Vagina (tissue), 2 donors: ENCODE measurements at regions not wholly inside any gene's neighbourhood (a gene's known extent, or its start where the extent isn't known, plus 50 kb on each side); places are given as distances from the start of the nearest gene placed in this dataset.
A peak's percentile ranks its signal among the peaks of the same experiment; 100 is the strongest.

Experiments
- DNase-seq, 2 donors: peaks; one replicate each; pipeline ENCODE4 v3.0.0-alpha.2; 2017; ENCODE audit errors: extremely low spot score in 2 of 2
- H3K27ac ChIP-seq: fragments of 200-600 bp; sonication (generic); one replicate; pipeline ENCODE4 v1.5.1; 2019
- H3K27me3 ChIP-seq: fragments of 200-600 bp; sonication (generic); one replicate; pipeline ENCODE4 v1.5.1; 2019
- H3K36me3 ChIP-seq, 2 donors: fragments of 200-600 bp; sonication (generic); one replicate each; pipeline ENCODE4 v1.5.1; 2017 to 2019
- H3K4me1 ChIP-seq: fragments of 200-600 bp; sonication (generic); one replicate; pipeline ENCODE4 v1.5.1; 2019
- H3K4me3 ChIP-seq, 2 donors: fragments of 200-600 bp; sonication (generic); 1 replicate in 1 of 2; 2 replicates in 1 of 2; pipeline ENCODE4 v1.5.1; 2016 to 2019
- H3K9me3 ChIP-seq: fragments of 200-600 bp; sonication (generic); one replicate; pipeline ENCODE4 v1.5.1; 2019
- POLR2A ChIP-seq, 2 donors: fragments of 450-650 bp; IDR thresholded peaks; one replicate each; pipeline ENCODE4 v1.6.1; 2017; ENCODE audit warnings: antibody characterized with exemption in 2 of 2, mild to moderate bottlenecking in 2 of 2, moderate library complexity in 2 of 2
- POLR2AphosphoS5 ChIP-seq, 2 donors: sonication (generic); formaldehyde crosslinking; IDR thresholded peaks; one replicate each; pipeline ENCODE4 v1.9.0; 2017; ENCODE audit warnings: antibody characterized with exemption in 2 of 2, mild to moderate bottlenecking in 2 of 2, low read depth in 1 of 2; ENCODE audit not compliant: insufficient read depth in 1 of 2
- intact Hi-C: fragments of 100-400 bp; cut with DNase I; formaldehyde crosslinking; loops from one replicate; pipeline ENCODE4 v1.15.1; 2023
- TF ChIP-seq, protein P1 (sequence below), 3 experiments: fragments of 450-650 bp in 2 of 3; fragments of 200-600 bp in 1 of 3; sonication (generic) in 1 of 3; IDR thresholded peaks; one replicate each; pipeline ENCODE4 v1.5.1; 2017 to 2019; ENCODE audit warnings: antibody characterized with exemption in 3 of 3, mild to moderate bottlenecking in 2 of 3, moderate library complexity in 2 of 3

DNA sequence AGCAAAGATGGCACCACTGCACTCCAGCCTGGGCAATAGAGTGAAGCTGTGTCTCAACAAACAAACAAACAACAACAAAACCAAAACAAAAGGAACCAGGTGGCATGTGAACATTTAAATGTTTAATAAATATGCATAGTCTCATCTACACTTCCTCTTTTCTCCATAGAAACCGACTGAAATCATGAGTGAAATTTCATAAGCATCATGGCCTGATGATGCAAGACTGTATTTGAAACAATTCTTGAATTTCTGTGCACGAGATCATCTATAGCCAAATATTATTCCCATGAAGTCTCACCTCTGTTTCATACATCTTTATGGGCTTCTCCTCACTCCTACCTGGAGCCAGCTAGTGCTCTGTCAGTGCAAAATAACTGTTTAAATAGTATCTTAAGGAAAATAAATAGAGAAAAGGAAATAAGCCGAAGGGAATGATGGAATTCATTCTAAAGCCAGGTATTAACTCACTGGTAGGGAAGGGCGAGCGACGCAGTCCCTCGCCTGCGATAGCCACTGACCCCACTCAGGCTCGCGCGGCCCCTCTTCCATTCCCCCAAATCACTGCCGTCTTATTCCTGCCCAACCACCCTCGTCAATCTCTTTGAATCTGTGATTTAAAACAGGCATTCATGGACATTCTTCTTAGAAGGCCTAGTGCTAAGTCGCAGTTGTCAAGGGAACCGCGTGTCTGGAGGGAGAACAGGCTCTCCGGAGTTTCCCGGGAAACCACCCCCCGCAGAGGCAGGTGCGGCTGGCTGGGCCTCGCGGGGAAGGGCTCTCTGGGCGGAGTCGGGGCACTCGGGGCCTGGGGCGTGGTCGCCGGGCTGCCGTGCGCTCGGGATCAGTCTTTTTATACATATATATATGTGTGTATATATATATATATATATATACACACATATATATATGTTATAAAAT, 52.4 kb upstream of the TRIM2 start:
- Histone ChIP-seq H3K27ac (no peak overlapping the region), H3K9me3 (no peaks in the 10 kb centered on the region), H3K36me3 (no peaks in the 10 kb centered on the region), H3K4me3 (peak overlapping the region in 1 of 2 donors; percentile 57), H3K27me3 (no peaks in the 10 kb centered on the region), H3K4me1 (peaks cover 14% of the 10 kb centered on the region)
- TF ChIP-seq POLR2A (IDR thresholded peaks at IDR 0.05) (no peak), POLR2AphosphoS5 (IDR thresholded peaks at IDR 0.05; ENCODE audit: insufficient read depth in 1 of 2, low read depth in 1 of 2) (no peak)
- TF ChIP-seq, protein P1, sequence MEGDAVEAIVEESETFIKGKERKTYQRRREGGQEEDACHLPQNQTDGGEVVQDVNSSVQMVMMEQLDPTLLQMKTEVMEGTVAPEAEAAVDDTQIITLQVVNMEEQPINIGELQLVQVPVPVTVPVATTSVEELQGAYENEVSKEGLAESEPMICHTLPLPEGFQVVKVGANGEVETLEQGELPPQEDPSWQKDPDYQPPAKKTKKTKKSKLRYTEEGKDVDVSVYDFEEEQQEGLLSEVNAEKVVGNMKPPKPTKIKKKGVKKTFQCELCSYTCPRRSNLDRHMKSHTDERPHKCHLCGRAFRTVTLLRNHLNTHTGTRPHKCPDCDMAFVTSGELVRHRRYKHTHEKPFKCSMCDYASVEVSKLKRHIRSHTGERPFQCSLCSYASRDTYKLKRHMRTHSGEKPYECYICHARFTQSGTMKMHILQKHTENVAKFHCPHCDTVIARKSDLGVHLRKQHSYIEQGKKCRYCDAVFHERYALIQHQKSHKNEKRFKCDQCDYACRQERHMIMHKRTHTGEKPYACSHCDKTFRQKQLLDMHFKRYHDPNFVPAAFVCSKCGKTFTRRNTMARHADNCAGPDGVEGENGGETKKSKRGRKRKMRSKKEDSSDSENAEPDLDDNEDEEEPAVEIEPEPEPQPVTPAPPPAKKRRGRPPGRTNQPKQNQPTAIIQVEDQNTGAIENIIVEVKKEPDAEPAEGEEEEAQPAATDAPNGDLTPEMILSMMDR (IDR thresholded peaks at IDR 0.05) = no peak
- no peak for DNase-seq
- intact Hi-C loops = no loop called here

DNA sequence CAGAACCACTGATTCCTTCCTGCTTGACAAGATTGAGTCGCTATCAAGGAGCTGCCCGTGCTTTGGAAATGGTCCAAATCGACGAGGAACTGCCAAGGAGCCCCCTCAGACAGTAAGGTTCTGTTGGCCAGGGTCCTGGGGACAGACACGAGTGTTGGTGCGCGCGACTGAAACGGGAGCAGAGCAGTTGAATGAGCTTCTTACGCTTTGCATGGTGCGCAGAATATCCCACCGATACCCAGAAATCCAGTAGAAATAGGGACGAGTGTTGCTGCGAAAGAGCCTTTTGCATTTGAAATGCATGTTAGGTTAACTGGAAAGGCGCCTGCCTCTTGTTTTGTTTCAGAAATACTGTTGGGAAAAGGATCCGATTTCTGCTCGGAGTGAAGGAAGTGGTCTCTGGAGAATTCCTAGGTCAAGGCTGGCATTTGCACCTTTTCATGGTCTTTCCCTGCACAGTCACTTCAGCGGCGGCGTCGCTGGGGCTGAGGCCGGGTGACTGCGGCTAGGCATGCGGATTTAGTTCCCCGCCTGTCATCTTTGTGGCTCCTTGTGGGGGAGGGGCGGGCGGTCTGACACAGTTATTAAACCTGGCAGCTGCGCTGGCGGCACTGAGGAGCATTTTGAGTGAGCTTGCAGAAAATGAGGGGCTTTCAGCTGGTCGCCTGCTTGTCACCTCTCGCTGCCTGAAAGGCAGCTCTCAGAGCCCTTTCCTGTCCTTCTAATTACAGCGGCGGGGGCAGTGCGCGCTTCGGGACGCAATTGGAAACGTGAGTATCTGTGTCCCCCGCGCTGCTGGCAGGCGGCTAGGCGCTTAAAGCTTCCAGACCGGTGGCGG, 51.5 kb upstream of the TRIM2 start:
- Histone ChIP-seq H3K27ac (peak overlapping the region; percentile 64), H3K4me1 (peaks cover 14% of the 10 kb centered on the region), H3K4me3 (peak overlapping the region; percentile 57 to 74), H3K9me3 (no peaks in the 10 kb centered on the region), H3K27me3 (no peaks in the 10 kb centered on the region), H3K36me3 (no peaks in the 10 kb centered on the region)
- no peak for DNase-seq
- TF ChIP-seq POLR2AphosphoS5 (IDR thresholded peaks at IDR 0.05; ENCODE audit: insufficient read depth in 1 of 2, low read depth in 1 of 2) (no peak), POLR2A (IDR thresholded peaks at IDR 0.05) (no peak)
- TF ChIP-seq, protein P1 (IDR thresholded peaks at IDR 0.05) = no peak
- intact Hi-C loops = no loop called here

DNA sequence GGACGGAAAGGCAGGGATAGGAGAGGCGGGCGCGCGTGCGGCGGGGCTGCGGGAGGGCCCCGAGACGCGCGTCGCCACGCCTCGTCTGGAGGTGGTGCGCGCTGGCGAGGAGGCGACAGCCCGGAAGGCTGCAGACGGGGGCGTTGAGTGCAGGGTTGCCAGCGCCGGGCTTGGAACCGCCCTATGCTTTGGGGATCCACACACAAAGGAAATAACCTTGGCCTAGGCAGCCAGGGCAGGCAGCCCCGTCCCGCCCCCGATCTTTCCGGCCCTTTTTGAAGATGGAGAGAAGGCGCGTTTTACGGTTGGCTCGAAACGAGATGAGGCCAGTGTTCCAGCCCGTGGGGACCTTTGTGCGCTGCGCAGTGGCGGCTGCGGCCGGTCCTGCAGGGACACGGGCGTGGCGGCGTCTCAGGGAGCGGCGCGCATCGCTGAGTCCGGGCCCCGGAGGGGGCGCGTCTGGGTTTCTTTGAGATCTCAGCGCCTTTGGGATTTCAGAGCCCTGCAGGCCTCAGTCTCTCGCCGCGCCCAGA, 50.8 kb upstream of the TRIM2 start:
- TF ChIP-seq, protein P1 (IDR thresholded peaks at IDR 0.05) = no peak
- TF ChIP-seq POLR2A (IDR thresholded peaks at IDR 0.05) = no peak
- no peak for TF ChIP-seq POLR2AphosphoS5 (IDR thresholded peaks at IDR 0.05; ENCODE audit: insufficient read depth in 1 of 2, low read depth in 1 of 2)
- H3K4me3 ChIP-seq = peak overlapping the region; percentile 57 to 74
- intact Hi-C loops = no loop called here
- no peaks in the 10 kb centered on the region for H3K27me3 ChIP-seq
- H3K9me3 ChIP-seq = no peaks in the 10 kb centered on the region
- peak overlapping the region; percentile 64 for H3K27ac ChIP-seq
- DNase-seq = no peak
- no peaks in the 10 kb centered on the region for H3K36me3 ChIP-seq
- H3K4me1 ChIP-seq = peaks cover 14% of the 10 kb centered on the region

DNA sequence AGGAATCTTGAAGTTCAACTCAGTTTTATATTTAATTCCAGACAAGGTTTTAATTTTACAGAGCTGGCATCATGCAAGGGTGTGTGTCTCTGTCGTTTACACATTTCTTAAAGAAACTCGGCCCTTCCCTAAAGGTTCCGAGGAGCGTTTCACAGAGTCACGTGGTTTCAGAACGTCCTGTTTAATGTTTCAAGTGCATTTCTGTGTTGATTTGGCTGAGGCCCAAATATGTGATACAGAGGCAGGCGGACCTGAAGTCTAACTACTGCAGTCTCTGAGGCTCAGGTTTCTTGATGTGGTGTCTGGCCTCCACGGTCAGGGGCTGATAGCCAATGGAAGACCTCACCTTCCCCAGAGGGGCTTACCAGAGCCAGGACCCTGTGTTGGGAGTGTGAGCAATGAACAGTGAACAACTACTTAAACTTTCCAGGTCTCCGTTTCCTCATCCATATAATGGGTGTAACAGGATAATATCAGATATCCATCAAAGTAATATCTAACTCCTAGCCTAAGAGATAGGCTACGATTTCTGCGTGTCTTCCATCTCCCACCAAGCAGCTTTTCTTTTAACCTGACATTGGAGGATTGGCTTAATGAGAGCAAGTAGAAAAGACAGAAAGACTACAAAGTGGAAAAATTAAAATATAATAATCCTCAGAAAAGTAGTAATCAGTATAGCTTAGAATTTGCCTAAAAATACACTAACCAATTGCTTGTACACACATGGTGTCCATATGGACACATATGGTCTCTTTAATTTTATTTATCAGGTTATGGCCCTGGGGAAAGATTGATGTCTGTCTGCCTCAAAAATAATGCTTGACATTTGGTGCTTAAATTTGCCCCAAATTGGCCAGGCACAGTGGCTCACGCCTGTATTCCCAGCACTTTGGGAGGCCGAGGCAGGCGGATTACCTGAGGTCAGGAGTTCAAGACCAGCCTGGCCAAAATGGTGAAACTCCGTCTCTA, 50.0 kb upstream of the TRIM2 start:
- Histone ChIP-seq H3K36me3 (no peaks in the 10 kb centered on the region), H3K9me3 (no peaks in the 10 kb centered on the region), H3K4me1 (peaks cover 14% of the 10 kb centered on the region), H3K27ac (peak overlapping the region; percentile 64), H3K4me3 (peak overlapping the region; percentile 57 to 74), H3K27me3 (no peaks in the 10 kb centered on the region)
- TF ChIP-seq, protein P1 (IDR thresholded peaks at IDR 0.05) = no peak
- TF ChIP-seq POLR2A (IDR thresholded peaks at IDR 0.05) (no peak), POLR2AphosphoS5 (IDR thresholded peaks at IDR 0.05; ENCODE audit: insufficient read depth in 1 of 2, low read depth in 1 of 2) (no peak)
- intact Hi-C loops = no loop called here
- DNase-seq = no peak
